IMR-90 (cell line): ENCODE measurements at regions not wholly inside any gene's neighbourhood (a gene's known extent, or its start where the extent isn't known, plus 50 kb on each side); places are given as distances from the start of the nearest gene placed in this dataset.

ENCODE experiments used
- ATAC-seq: fragments of 200-7000 bp; cut with Tn5 transposase; 2 replicates; pipeline ENCODE4 v1.9.1; 2020; ENCODE audit warnings: low read depth, mild to moderate bottlenecking, moderate library complexity
- BruUV-seq: library from RNA; stranded (reverse); fragments of 400-500 nt; replicated peaks from 2 replicates; lab custom pipeline; 2021; lab: Mats Ljungman, UMichigan
- CTCF ChIA-PET: fragments of 300-600 bp; formaldehyde crosslinking; extraction: SDS; loops from one replicate; lab custom pipeline; 2021; ENCODE audit warnings: antibody characterized with exemption; lab: Yijun Ruan, JAX
- POLR2A ChIA-PET: fragments of 300-600 bp; sonication (Branson Sonifier 250); formaldehyde crosslinking; loops from one replicate; lab custom pipeline; 2022; ENCODE audit warnings: antibody characterized with exemption; ENCODE audit not compliant: unreplicated experiment; lab: Charles Lee
- DNase-seq: peaks from one replicate; pipeline ENCODE4 v3.0.0; 2013
- H2AFZ ChIP-seq: replicated peaks from 2 replicates; pipeline ENCODE3; 2013; ENCODE audit warnings: low read length, mild to moderate bottlenecking; ENCODE audit not compliant: poor library complexity
- H2AK5ac ChIP-seq: 2 replicates; pipeline ENCODE4 v1.6.1; 2013; ENCODE audit warnings: low read depth, low read length, inconsistent platforms
- H2AK9ac ChIP-seq: replicated peaks from 2 replicates; pipeline ENCODE3; 2013; ENCODE audit warnings: mild to moderate bottlenecking, low read depth, low read length, moderate library complexity; ENCODE audit not compliant: poor library complexity
- H2BK120ac ChIP-seq: 2 replicates; pipeline ENCODE4 v1.6.1; 2013; ENCODE audit warnings: low read depth, low read length, inconsistent platforms
- H2BK15ac ChIP-seq: 3 replicates; pipeline ENCODE4 v1.6.1; 2013; ENCODE audit warnings: low read depth, low read length, inconsistent platforms
- H2BK20ac ChIP-seq: 2 replicates; pipeline ENCODE4 v1.6.1; 2013; ENCODE audit warnings: low read depth, mild to moderate bottlenecking, inconsistent platforms, low read length, moderate library complexity
- H2BK5ac ChIP-seq: 2 replicates; pipeline ENCODE4 v1.6.1; 2013; ENCODE audit warnings: mild to moderate bottlenecking, low read depth, low read length, inconsistent platforms; ENCODE audit not compliant: poor library complexity, severe bottlenecking
- H3K14ac ChIP-seq: replicated peaks from 2 replicates; pipeline ENCODE4 v1.6.1; 2013; ENCODE audit warnings: low read depth, low read length, inconsistent platforms
- H3K18ac ChIP-seq: 2 replicates; pipeline ENCODE4 v1.6.1; 2013; ENCODE audit warnings: low read depth, low read length, control low read depth
- H3K23ac ChIP-seq: 2 replicates; pipeline ENCODE4 v1.6.1; 2013; ENCODE audit warnings: low read depth, low read length, inconsistent platforms
- H3K27ac ChIP-seq: 2 replicates; pipeline ENCODE4 v1.5.1; 2013; ENCODE audit warnings: mild to moderate bottlenecking, control low read depth, low read length; ENCODE audit not compliant: insufficient read depth
- H3K27me3 ChIP-seq: 2 replicates; pipeline ENCODE4 v1.6.1; 2013; ENCODE audit warnings: low read length; ENCODE audit not compliant: control insufficient read depth, insufficient read depth
- H3K36me3 ChIP-seq: 2 replicates; pipeline ENCODE4 v1.6.1; 2013; ENCODE audit warnings: low read length, mixed read lengths; ENCODE audit not compliant: control insufficient read depth, insufficient read depth
- H3K4ac ChIP-seq: 2 replicates; pipeline ENCODE4 v1.6.1; 2013; ENCODE audit warnings: low read depth, low read length, inconsistent platforms
- H3K4me1 ChIP-seq: 2 replicates; pipeline ENCODE4 v1.6.1; 2013; ENCODE audit warnings: low read length, mixed read lengths; ENCODE audit not compliant: control insufficient read depth, insufficient read depth
- H3K4me2 ChIP-seq: 2 replicates; pipeline ENCODE4 v1.6.1; 2013; ENCODE audit warnings: low read depth, mild to moderate bottlenecking, control low read depth, low read length, moderate library complexity
- H3K4me3 ChIP-seq: 2 replicates; pipeline ENCODE4 v1.5.1; 2013; ENCODE audit warnings: low read depth, mild to moderate bottlenecking, control low read depth, low read length, moderate library complexity; ENCODE audit not compliant: insufficient read depth
- H3K56ac ChIP-seq: 2 replicates; pipeline ENCODE4 v1.6.1; 2013; ENCODE audit warnings: low read length, inconsistent platforms; ENCODE audit not compliant: insufficient read depth; ENCODE audit errors: extremely low read depth
- H3K79me1 ChIP-seq, 2 experiments: 2 replicates each; pipeline ENCODE4 v1.6.1; 2013; ENCODE audit warnings: low read length in 2 of 2, inconsistent platforms in 1 of 2, low read depth in 1 of 2
- H3K9ac ChIP-seq: 2 replicates; pipeline ENCODE4 v1.6.1; 2013; ENCODE audit warnings: low read depth, low read length, control low read depth
- H3K9me1 ChIP-seq: 2 replicates; pipeline ENCODE4 v1.6.1; 2013; ENCODE audit warnings: low read length, inconsistent platforms; ENCODE audit not compliant: insufficient read depth
- H3K9me3 ChIP-seq: 2 replicates; pipeline ENCODE4 v1.6.1; 2013; ENCODE audit warnings: low read length; ENCODE audit not compliant: control insufficient read depth, insufficient read depth
- H4K20me1 ChIP-seq: 2 replicates; pipeline ENCODE4 v1.6.1; 2013; ENCODE audit warnings: low read length, inconsistent platforms; ENCODE audit not compliant: insufficient read depth
- H4K5ac ChIP-seq: 2 replicates; pipeline ENCODE4 v1.6.1; 2013; ENCODE audit warnings: mild to moderate bottlenecking, low read depth, low read length, control low read depth
- H4K8ac ChIP-seq, 2 experiments: 2 replicates each; pipeline ENCODE4 v1.6.1; 2013; ENCODE audit warnings: low read depth in 2 of 2, low read length in 2 of 2, control low read depth in 1 of 2, inconsistent platforms in 1 of 2
- H4K91ac ChIP-seq: 2 replicates; pipeline ENCODE4 v1.6.1; 2013; ENCODE audit warnings: low read depth, low read length, inconsistent platforms; ENCODE audit not compliant: insufficient read depth
- FOS ChIP-seq: fragments of 150-350 bp; IDR thresholded peaks from 2 replicates; pipeline ENCODE4 v1.6.1; 2016; ENCODE audit warnings: low read depth, low read length
- POLR2A ChIP-seq: IDR thresholded peaks from 2 replicates; pipeline ENCODE4 v1.6.1; 2012; ENCODE audit warnings: mild to moderate bottlenecking, low read depth, low read length
- WGBS, 2 experiments: methylation state at CpG; one replicate each; pipeline versions ENCODE4 v1.1.5 to v1.1.7; 2013; ENCODE audit warnings: missing lambda C conversion rate in 2 of 2; ENCODE audit not compliant: insufficient read length in 1 of 2; ENCODE audit errors: extremely low coverage in 2 of 2; 5-methylcytosine and 5-hydroxymethylcytosine counted together
- dilution Hi-C: fragments of 300-500 bp; cut with HindIII; formaldehyde crosslinking; loops from one replicate; pipeline ENCODE4 v1.14.3; 2018; ENCODE audit warnings: low sequenced_read_pairs; ENCODE audit not compliant: unreplicated experiment
- in situ Hi-C: fragments of 300-500 bp; cut with MboI; formaldehyde crosslinking; loops from 3 replicates; pipeline ENCODE4 v1.14.3; 2019; ENCODE audit warnings: low sequenced_read_pairs, inconsistent platforms, mixed read lengths
- intact Hi-C: fragments of 100-400 bp; cut with micrococcal nuclease; formaldehyde crosslinking; loops from 2 replicates; pipeline ENCODE4 v1.10.0; 2022

GRCh38 chr3:53991240-53991639, 99.6 kb upstream of the SELENOK start:
- H3K4ac ChIP-seq, result no peak overlapping the region
- no peak overlapping the region for H3K27ac ChIP-seq
- H4K8ac ChIP-seq, result no peak overlapping the region
- H2BK20ac ChIP-seq, result no peak overlapping the region
- no peak overlapping the region for H2AK9ac ChIP-seq
- H3K27me3 ChIP-seq, result no peaks in the 10 kb centered on the region
- no peak overlapping the region for H3K4me3 ChIP-seq
- no peak overlapping the region for H3K14ac ChIP-seq
- no peak overlapping the region for H2AFZ ChIP-seq
- no peak overlapping the region for H2BK120ac ChIP-seq
- ChIA-PET POLR2A (no interaction called here), CTCF (no interaction called here)
- dilution Hi-C loops (no loop called here), in situ Hi-C loops (no loop called here), intact Hi-C loops (no loop called here)
- H3K79me1 ChIP-seq, result no peaks in the 10 kb centered on the region
- no TSS peak for BruUV-seq
- H3K9ac ChIP-seq, result no peak overlapping the region
- no peak overlapping the region for H3K23ac ChIP-seq
- no peaks in the 10 kb centered on the region for H4K20me1 ChIP-seq
- H3K4me1 ChIP-seq, result no peaks in the 10 kb centered on the region
- TF ChIP-seq FOS, result peak; percentile 34; the same call in 1 of the 2 replicates
- TF ChIP-seq POLR2A, result no peak
- peaks cover 3% of the 10 kb centered on the region; the same call in 1 of the 2 replicates for H3K9me3 ChIP-seq
- no peaks in the 10 kb centered on the region for H3K9me1 ChIP-seq
- H2BK15ac ChIP-seq, result no peak overlapping the region
- no peaks in the 10 kb centered on the region for H3K36me3 ChIP-seq
- no peak overlapping the region for H4K5ac ChIP-seq
- no peak overlapping the region for H3K4me2 ChIP-seq
- no peak overlapping the region for H2AK5ac ChIP-seq
- WGBS, 2 experiments, result no CpG with 5 or more reads among the region's 2 CpGs
- no peak overlapping the region for H2BK5ac ChIP-seq
- no peak for ATAC-seq
- DNase-seq, result no peak
- H3K56ac ChIP-seq, result no peak overlapping the region
- no peak overlapping the region for H4K91ac ChIP-seq
- H3K18ac ChIP-seq, result no peak overlapping the region
